IMR-90 (cell line): ENCODE measurements at regions not wholly inside any gene's neighbourhood (a gene's known extent, or its start where the extent isn't known, plus 50 kb on each side); places are given as distances from the start of the nearest gene placed in this dataset.

ENCODE experiments used
- CEBPB ChIP-seq: IDR thresholded peaks from 2 replicates; pipeline ENCODE4 v1.6.1; 2012; ENCODE audit warnings: low read depth, low read length, improper control_type of control experiment
- CHD1 ChIP-seq: IDR thresholded peaks from 2 replicates; pipeline ENCODE4 v1.6.1; 2012; ENCODE audit warnings: low read depth, low read length, improper control_type of control experiment
- FOS ChIP-seq: fragments of 150-350 bp; IDR thresholded peaks from 2 replicates; pipeline ENCODE4 v1.6.1; 2016; ENCODE audit warnings: low read depth, low read length
- MAFK ChIP-seq: IDR thresholded peaks from 2 replicates; pipeline ENCODE4 v1.6.1; 2012; ENCODE audit warnings: low read depth, low read length, improper control_type of control experiment
- MAZ ChIP-seq: IDR thresholded peaks from 2 replicates; pipeline ENCODE4 v1.6.1; 2012; ENCODE audit warnings: low read depth, mild to moderate bottlenecking, low read length, improper control_type of control experiment, moderate library complexity, borderline replicate concordance
- MXI1 ChIP-seq: IDR thresholded peaks from 2 replicates; pipeline ENCODE4 v1.6.1; 2012; ENCODE audit warnings: low read depth, mild to moderate bottlenecking, low read length, moderate library complexity, borderline replicate concordance
- NFE2L2 ChIP-seq: fragments of 150-350 bp; IDR thresholded peaks from 2 replicates; pipeline ENCODE4 v1.6.1; 2016; ENCODE audit warnings: low read depth, mild to moderate bottlenecking, low read length
- POLR2A ChIP-seq: IDR thresholded peaks from 2 replicates; pipeline ENCODE4 v1.6.1; 2012; ENCODE audit warnings: mild to moderate bottlenecking, low read depth, low read length
- RAD21 ChIP-seq: IDR thresholded peaks from 2 replicates; pipeline ENCODE4 v1.6.1; 2012; ENCODE audit warnings: low read length, improper control_type of control experiment
- RCOR1 ChIP-seq: IDR thresholded peaks from 2 replicates; pipeline ENCODE4 v1.6.1; 2012; ENCODE audit warnings: mild to moderate bottlenecking, low read length, improper control_type of control experiment; ENCODE audit not compliant: insufficient replicate concordance
- SMC3 ChIP-seq: fragments of 150-350 bp; IDR thresholded peaks from 2 replicates; pipeline ENCODE4 v1.6.1; 2016; ENCODE audit warnings: low read depth, mild to moderate bottlenecking, antibody characterized with exemption, low read length, moderate library complexity
- TF ChIP-seq, protein P1 (sequence below): conservative IDR thresholded peaks from 2 replicates; pipeline ENCODE4 v1.5.1; 2012; ENCODE audit warnings: mild to moderate bottlenecking, low read depth, low read length, improper control_type of control experiment
- TF ChIP-seq, protein P2 (sequence below): fragments of 150-350 bp; IDR thresholded peaks from 2 replicates; pipeline ENCODE4 v1.6.1; 2017; ENCODE audit warnings: mild to moderate bottlenecking, antibody characterized with exemption, low read length, low read depth
- TF ChIP-seq, protein P3 (sequence below): fragments of 150-350 bp; IDR thresholded peaks from 2 replicates; pipeline ENCODE4 v1.6.1; 2016; ENCODE audit warnings: low read depth, mild to moderate bottlenecking, low read length, moderate library complexity, borderline replicate concordance

DNA sequence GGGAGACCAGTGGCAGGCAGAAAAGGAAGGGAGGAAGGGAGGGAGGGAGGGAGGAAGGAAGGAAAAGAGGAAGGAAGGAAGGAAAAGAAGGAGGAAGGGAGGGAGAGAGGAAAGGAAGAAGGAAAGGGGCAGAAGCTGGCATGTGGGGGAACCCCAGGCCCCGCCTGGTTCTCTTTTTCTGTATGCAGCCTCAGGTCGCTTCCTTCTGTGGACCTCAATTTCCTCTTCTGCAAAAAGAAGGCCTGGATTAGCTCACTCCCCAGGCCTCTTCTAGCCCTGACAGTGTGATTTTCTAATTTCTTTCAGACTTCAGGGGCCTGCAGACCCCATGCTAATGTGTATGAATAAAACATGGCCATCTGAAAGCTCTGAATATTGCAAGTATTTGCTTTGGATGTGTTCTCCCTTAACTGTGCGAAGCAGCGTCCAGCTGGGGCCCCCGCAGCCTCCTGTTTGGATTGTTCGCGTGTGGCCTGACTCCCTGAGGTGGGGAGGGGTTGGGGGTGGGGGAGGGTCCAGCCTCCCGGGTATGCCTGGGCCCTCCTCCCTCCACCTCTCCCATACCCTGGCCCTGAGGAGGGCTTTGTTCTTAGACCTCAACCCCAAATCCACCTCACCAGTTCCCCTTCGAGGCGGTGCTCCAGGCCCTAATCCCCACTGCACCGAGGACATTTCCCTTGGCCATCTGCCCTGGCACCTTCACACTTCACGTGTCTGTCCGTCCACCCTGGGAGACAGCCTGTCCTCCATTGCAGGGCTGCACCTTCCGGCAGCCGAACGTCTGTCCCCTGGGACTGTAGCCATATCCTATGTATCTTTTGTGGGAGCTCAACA lies 199.9 kb upstream of the ATP6AP2 start:
- TF ChIP-seq, protein P1, sequence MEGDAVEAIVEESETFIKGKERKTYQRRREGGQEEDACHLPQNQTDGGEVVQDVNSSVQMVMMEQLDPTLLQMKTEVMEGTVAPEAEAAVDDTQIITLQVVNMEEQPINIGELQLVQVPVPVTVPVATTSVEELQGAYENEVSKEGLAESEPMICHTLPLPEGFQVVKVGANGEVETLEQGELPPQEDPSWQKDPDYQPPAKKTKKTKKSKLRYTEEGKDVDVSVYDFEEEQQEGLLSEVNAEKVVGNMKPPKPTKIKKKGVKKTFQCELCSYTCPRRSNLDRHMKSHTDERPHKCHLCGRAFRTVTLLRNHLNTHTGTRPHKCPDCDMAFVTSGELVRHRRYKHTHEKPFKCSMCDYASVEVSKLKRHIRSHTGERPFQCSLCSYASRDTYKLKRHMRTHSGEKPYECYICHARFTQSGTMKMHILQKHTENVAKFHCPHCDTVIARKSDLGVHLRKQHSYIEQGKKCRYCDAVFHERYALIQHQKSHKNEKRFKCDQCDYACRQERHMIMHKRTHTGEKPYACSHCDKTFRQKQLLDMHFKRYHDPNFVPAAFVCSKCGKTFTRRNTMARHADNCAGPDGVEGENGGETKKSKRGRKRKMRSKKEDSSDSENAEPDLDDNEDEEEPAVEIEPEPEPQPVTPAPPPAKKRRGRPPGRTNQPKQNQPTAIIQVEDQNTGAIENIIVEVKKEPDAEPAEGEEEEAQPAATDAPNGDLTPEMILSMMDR: no peak
- no peak for TF ChIP-seq RCOR1
- no peak for TF ChIP-seq POLR2A
- TF ChIP-seq, protein P2, sequence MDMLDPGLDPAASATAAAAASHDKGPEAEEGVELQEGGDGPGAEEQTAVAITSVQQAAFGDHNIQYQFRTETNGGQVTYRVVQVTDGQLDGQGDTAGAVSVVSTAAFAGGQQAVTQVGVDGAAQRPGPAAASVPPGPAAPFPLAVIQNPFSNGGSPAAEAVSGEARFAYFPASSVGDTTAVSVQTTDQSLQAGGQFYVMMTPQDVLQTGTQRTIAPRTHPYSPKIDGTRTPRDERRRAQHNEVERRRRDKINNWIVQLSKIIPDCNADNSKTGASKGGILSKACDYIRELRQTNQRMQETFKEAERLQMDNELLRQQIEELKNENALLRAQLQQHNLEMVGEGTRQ: no peak
- no peak for TF ChIP-seq SMC3
- TF ChIP-seq MXI1: no peak
- no peak for TF ChIP-seq MAZ
- TF ChIP-seq CHD1: no peak
- TF ChIP-seq CEBPB: no peak
- no peak for TF ChIP-seq RAD21
- TF ChIP-seq, protein P3, sequence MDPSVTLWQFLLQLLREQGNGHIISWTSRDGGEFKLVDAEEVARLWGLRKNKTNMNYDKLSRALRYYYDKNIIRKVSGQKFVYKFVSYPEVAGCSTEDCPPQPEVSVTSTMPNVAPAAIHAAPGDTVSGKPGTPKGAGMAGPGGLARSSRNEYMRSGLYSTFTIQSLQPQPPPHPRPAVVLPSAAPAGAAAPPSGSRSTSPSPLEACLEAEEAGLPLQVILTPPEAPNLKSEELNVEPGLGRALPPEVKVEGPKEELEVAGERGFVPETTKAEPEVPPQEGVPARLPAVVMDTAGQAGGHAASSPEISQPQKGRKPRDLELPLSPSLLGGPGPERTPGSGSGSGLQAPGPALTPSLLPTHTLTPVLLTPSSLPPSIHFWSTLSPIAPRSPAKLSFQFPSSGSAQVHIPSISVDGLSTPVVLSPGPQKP: no peak
- TF ChIP-seq NFE2L2: no peak
- TF ChIP-seq FOS: no peak
- TF ChIP-seq MAFK: no peak
